Lower leg skin (tissue), 3 donors: ENCODE measurements at regions not wholly inside any gene's neighbourhood (a gene's known extent, or its start where the extent isn't known, plus 50 kb on each side); places are given as distances from the start of the nearest gene placed in this dataset.

ENCODE experiments used
- POLR2A ChIP-seq, 2 donors: fragments of 450-650 bp; IDR thresholded peaks; one replicate each; pipeline ENCODE4 v1.6.1; 2016 to 2017; ENCODE audit warnings: antibody characterized with exemption in 2 of 2, mild to moderate bottlenecking in 1 of 2, moderate library complexity in 1 of 2
- TF ChIP-seq, protein P1 (sequence below), 3 donors: fragments of 450-650 bp; IDR thresholded peaks; one replicate each; pipeline ENCODE4 v1.5.1; 2016; ENCODE audit warnings: antibody characterized with exemption in 3 of 3, mild to moderate bottlenecking in 3 of 3, moderate library complexity in 2 of 3

DNA sequence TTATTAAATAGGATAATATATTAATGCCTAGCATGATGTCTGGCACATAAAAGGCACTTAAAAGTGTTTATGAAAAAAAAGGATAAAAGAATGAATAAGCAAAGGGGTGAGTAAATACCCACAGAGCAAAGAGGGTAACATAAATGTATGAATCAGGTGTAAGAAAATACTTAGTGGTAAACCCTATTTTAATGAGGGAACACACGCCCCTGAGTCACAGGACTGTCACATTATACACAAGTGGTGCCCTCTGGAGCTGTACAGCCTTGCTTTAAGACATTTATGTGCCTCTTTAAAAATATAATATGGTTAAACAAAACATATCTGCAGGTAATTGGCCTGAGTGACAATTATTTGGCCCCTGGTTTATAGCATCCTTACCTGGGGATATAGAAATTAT is 78.1 kb upstream of the PTBP2 start:
- TF ChIP-seq POLR2A (IDR thresholded peaks at IDR 0.05), result no peak
- TF ChIP-seq, protein P1, sequence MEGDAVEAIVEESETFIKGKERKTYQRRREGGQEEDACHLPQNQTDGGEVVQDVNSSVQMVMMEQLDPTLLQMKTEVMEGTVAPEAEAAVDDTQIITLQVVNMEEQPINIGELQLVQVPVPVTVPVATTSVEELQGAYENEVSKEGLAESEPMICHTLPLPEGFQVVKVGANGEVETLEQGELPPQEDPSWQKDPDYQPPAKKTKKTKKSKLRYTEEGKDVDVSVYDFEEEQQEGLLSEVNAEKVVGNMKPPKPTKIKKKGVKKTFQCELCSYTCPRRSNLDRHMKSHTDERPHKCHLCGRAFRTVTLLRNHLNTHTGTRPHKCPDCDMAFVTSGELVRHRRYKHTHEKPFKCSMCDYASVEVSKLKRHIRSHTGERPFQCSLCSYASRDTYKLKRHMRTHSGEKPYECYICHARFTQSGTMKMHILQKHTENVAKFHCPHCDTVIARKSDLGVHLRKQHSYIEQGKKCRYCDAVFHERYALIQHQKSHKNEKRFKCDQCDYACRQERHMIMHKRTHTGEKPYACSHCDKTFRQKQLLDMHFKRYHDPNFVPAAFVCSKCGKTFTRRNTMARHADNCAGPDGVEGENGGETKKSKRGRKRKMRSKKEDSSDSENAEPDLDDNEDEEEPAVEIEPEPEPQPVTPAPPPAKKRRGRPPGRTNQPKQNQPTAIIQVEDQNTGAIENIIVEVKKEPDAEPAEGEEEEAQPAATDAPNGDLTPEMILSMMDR (IDR thresholded peaks at IDR 0.05), result no peak
